H9 (cell line): ENCODE measurements at regions not wholly inside any gene's neighbourhood (a gene's known extent, or its start where the extent isn't known, plus 50 kb on each side); places are given as distances from the start of the nearest gene placed in this dataset.

Source experiments
- DNase-seq: peaks from one replicate; pipeline ENCODE4 v3.0.0-alpha.2; 2017
- H2AFZ ChIP-seq: one replicate; pipeline ENCODE4 v1.6.1; 2013; ENCODE audit warnings: mild to moderate bottlenecking, low read length, control low read depth, moderate library complexity
- H2AK5ac ChIP-seq: 2 replicates; pipeline ENCODE4 v1.6.1; 2013; ENCODE audit warnings: low read length, control low read depth, mixed read lengths; ENCODE audit not compliant: insufficient read length
- H2BK120ac ChIP-seq: one replicate; pipeline ENCODE4 v1.6.1; 2013; ENCODE audit warnings: low read depth, mild to moderate bottlenecking, low read length, control low read depth, inconsistent platforms; ENCODE audit not compliant: poor library complexity, severe bottlenecking
- H2BK12ac ChIP-seq: 2 replicates; pipeline ENCODE4 v1.6.1; 2013; ENCODE audit warnings: low read length, control low read depth, mixed read lengths, low read depth; ENCODE audit not compliant: insufficient read length
- H2BK15ac ChIP-seq: 2 replicates; pipeline ENCODE4 v1.6.1; 2013; ENCODE audit warnings: low read depth, low read length, control low read depth
- H2BK20ac ChIP-seq: one replicate; pipeline ENCODE4 v1.6.1; 2013; ENCODE audit warnings: low read depth, mild to moderate bottlenecking, low read length, control low read depth, inconsistent platforms; ENCODE audit not compliant: poor library complexity, severe bottlenecking
- H2BK5ac ChIP-seq: 2 replicates; pipeline ENCODE4 v1.6.1; 2013; ENCODE audit warnings: low read length, control low read depth, mixed read lengths; ENCODE audit not compliant: insufficient read length
- H3K14ac ChIP-seq: 2 replicates; pipeline ENCODE4 v1.6.1; 2013; ENCODE audit warnings: low read length, control low read depth; ENCODE audit not compliant: insufficient read depth
- H3K18ac ChIP-seq: 2 replicates; pipeline ENCODE4 v1.6.1; 2013; ENCODE audit warnings: low read depth, mild to moderate bottlenecking, mixed read lengths, low read length, control low read depth; ENCODE audit not compliant: insufficient read length
- H3K23ac ChIP-seq: 2 replicates; pipeline ENCODE4 v1.6.1; 2013; ENCODE audit warnings: low read length, control low read depth, mixed read lengths, low read depth; ENCODE audit not compliant: insufficient read length
- H3K23me2 ChIP-seq: 2 replicates; pipeline ENCODE4 v1.6.1; 2013; ENCODE audit warnings: low read depth, mild to moderate bottlenecking, mixed read lengths, low read length, control low read depth; ENCODE audit not compliant: insufficient read length, poor library complexity, severe bottlenecking
- H3K27ac ChIP-seq: 2 replicates; pipeline ENCODE4 v1.5.1; 2013; ENCODE audit warnings: low read length, control low read depth, mixed read lengths, low read depth; ENCODE audit not compliant: insufficient read length
- H3K27me3 ChIP-seq: 2 replicates; pipeline ENCODE4 v1.6.1; 2013; ENCODE audit warnings: low read length, control low read depth, inconsistent platforms; ENCODE audit not compliant: insufficient read depth
- H3K4ac ChIP-seq: 2 replicates; pipeline ENCODE4 v1.6.1; 2013; ENCODE audit warnings: low read depth, mild to moderate bottlenecking, control low read depth, inconsistent platforms, low read length, moderate library complexity
- H3K4me1 ChIP-seq: 2 replicates; pipeline ENCODE4 v1.6.1; 2013; ENCODE audit warnings: low read length, control low read depth, inconsistent platforms; ENCODE audit not compliant: insufficient read depth
- H3K4me2 ChIP-seq: 2 replicates; pipeline ENCODE4 v1.6.1; 2013; ENCODE audit warnings: low read length, control low read depth, mixed read lengths; ENCODE audit not compliant: insufficient read length, insufficient read depth
- H3K56ac ChIP-seq: 2 replicates; pipeline ENCODE4 v1.6.1; 2013; ENCODE audit warnings: low read depth, mild to moderate bottlenecking, mixed read lengths, low read length, control low read depth; ENCODE audit not compliant: insufficient read length
- H3K79me1 ChIP-seq: 2 replicates; pipeline ENCODE4 v1.6.1; 2013; ENCODE audit warnings: low read depth, mild to moderate bottlenecking, moderate library complexity, low read length, control low read depth, inconsistent platforms; ENCODE audit not compliant: insufficient read depth, poor library complexity, severe bottlenecking
- H3K79me2 ChIP-seq: 2 replicates; pipeline ENCODE4 v1.6.1; 2013; ENCODE audit warnings: low read length, control low read depth, inconsistent platforms; ENCODE audit not compliant: insufficient read depth
- H3K9ac ChIP-seq: 2 replicates; pipeline ENCODE4 v1.6.1; 2013; ENCODE audit warnings: low read length, control low read depth, mixed read lengths; ENCODE audit not compliant: insufficient read length; ENCODE audit errors: extremely low read depth
- H3K9me3 ChIP-seq: one replicate; pipeline ENCODE4 v1.6.1; 2013; ENCODE audit warnings: low read depth, low read length, inconsistent platforms; ENCODE audit not compliant: control insufficient read depth
- H3T11ph ChIP-seq: one replicate; pipeline ENCODE4 v1.6.1; 2013; ENCODE audit warnings: mild to moderate bottlenecking, low read length, control low read depth, inconsistent platforms
- H4K20me1 ChIP-seq: one replicate; pipeline ENCODE4 v1.6.1; 2013; ENCODE audit not compliant: control insufficient read depth, insufficient read length, insufficient read depth
- H4K5ac ChIP-seq: 2 replicates; pipeline ENCODE4 v1.6.1; 2013; ENCODE audit warnings: low read depth, mild to moderate bottlenecking, mixed read lengths, low read length, control low read depth; ENCODE audit not compliant: insufficient read length
- H4K8ac ChIP-seq: replicated peaks from 2 replicates; pipeline ENCODE4 v1.6.1; 2013; ENCODE audit warnings: low read length, control low read depth, mixed read lengths, low read depth; ENCODE audit not compliant: insufficient read length
- H4K91ac ChIP-seq: 2 replicates; pipeline ENCODE4 v1.6.1; 2013; ENCODE audit warnings: low read depth, mild to moderate bottlenecking, moderate library complexity, mixed read lengths, low read length, control low read depth; ENCODE audit not compliant: insufficient read length
- H3K27ac Mint-ChIP-seq, 3 experiments: 2 replicates in 2 of 3; 3 replicates in 1 of 3; pipeline ENCODE4 v1.8.0; 2020 to 2021; ENCODE audit warnings: mixed read lengths in 3 of 3, mild to moderate bottlenecking in 1 of 3, moderate library complexity in 1 of 3
- H3K27me3 Mint-ChIP-seq: 2 replicates; pipeline ENCODE4 v1.8.0; 2021; ENCODE audit warnings: low read depth, mild to moderate bottlenecking, moderate library complexity, mixed read lengths
- H3K36me3 Mint-ChIP-seq, 3 experiments: 2 replicates in 2 of 3; 3 replicates in 1 of 3; pipeline ENCODE4 v1.8.0; 2020 to 2021; ENCODE audit warnings: low read depth in 3 of 3, mixed read lengths in 3 of 3; ENCODE audit not compliant: insufficient read depth in 1 of 3
- H3K4me1 Mint-ChIP-seq, 2 experiments: 2 replicates each; pipeline ENCODE4 v1.8.0; 2020; ENCODE audit warnings: mixed read lengths in 2 of 2
- H3K4me3 Mint-ChIP-seq, 2 experiments: 2 replicates in 1 of 2; 3 replicates in 1 of 2; pipeline ENCODE4 v1.8.0; 2020 to 2021; ENCODE audit warnings: mild to moderate bottlenecking in 2 of 2, mixed read lengths in 2 of 2, moderate library complexity in 1 of 2
- H3K9me3 Mint-ChIP-seq, 2 experiments: 2 replicates in 1 of 2; 3 replicates in 1 of 2; pipeline ENCODE4 v1.8.0; 2020; ENCODE audit warnings: mild to moderate bottlenecking in 2 of 2, mixed read lengths in 2 of 2, moderate library complexity in 1 of 2
- TF ChIP-seq, protein P1 (sequence below): fragments of 200-600 bp; sonication (generic); conservative IDR thresholded peaks from 3 replicates; pipeline ENCODE4 v1.8.0; 2021; ENCODE audit warnings: antibody characterized with exemption, mild to moderate bottlenecking

DNA sequence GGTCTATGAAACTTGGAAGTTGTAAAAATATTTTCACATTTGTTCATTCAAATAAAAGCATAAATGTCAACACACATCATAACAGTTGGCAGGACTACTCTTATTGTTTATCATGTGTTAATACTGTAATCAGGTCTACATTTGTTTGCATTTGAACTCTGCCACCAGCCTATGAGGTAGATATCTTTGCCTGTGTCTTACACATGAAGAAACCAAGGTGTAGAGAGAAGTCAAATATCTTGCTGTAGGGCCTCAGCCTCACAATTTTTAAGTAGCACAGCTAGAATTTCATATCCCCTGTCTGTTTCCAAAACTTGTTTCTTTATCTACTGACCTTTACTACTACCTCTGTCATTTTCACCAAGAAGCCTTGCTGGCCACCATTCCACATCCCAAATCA is 161.9 kb downstream of the ZIC4 start:
- Histone ChIP-seq H3K56ac (no peak overlapping the region), H3K27me3 (no peaks in the 10 kb centered on the region), H3K27ac (no peak overlapping the region), H2BK5ac (no peak overlapping the region), H2AK5ac (no peak overlapping the region), H4K8ac (no peak overlapping the region), H3K23ac (no peak overlapping the region), H3K4me1 (no peaks in the 10 kb centered on the region), H3K18ac (no peak overlapping the region), H2BK20ac (no peak overlapping the region), H2AFZ (no peak overlapping the region), H4K91ac (no peak overlapping the region), H3T11ph (no peak overlapping the region), H2BK12ac (no peak overlapping the region), H3K9me3 (no peaks in the 10 kb centered on the region), H3K4me2 (no peak overlapping the region), H2BK15ac (no peak overlapping the region), H3K9ac (no peak overlapping the region), H3K79me2 (no peaks in the 10 kb centered on the region), H3K79me1 (no peaks in the 10 kb centered on the region), H2BK120ac (no peak overlapping the region), H3K23me2 (no peaks in the 10 kb centered on the region), H4K5ac (no peak overlapping the region), H4K20me1 (no peaks in the 10 kb centered on the region), H3K14ac (no peak overlapping the region), H3K4ac (no peak overlapping the region)
- TF ChIP-seq, protein P1, sequence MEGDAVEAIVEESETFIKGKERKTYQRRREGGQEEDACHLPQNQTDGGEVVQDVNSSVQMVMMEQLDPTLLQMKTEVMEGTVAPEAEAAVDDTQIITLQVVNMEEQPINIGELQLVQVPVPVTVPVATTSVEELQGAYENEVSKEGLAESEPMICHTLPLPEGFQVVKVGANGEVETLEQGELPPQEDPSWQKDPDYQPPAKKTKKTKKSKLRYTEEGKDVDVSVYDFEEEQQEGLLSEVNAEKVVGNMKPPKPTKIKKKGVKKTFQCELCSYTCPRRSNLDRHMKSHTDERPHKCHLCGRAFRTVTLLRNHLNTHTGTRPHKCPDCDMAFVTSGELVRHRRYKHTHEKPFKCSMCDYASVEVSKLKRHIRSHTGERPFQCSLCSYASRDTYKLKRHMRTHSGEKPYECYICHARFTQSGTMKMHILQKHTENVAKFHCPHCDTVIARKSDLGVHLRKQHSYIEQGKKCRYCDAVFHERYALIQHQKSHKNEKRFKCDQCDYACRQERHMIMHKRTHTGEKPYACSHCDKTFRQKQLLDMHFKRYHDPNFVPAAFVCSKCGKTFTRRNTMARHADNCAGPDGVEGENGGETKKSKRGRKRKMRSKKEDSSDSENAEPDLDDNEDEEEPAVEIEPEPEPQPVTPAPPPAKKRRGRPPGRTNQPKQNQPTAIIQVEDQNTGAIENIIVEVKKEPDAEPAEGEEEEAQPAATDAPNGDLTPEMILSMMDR = no peak
- no peaks in the 10 kb centered on the region for H3K9me3 Mint-ChIP-seq
- no peak for DNase-seq
- no peaks in the 10 kb centered on the region for H3K36me3 Mint-ChIP-seq
- no peak overlapping the region; a peak in 1 of 7 replicates for H3K27ac Mint-ChIP-seq
- H3K4me3 Mint-ChIP-seq = no peak overlapping the region
- no peaks in the 10 kb centered on the region for H3K27me3 Mint-ChIP-seq
- H3K4me1 Mint-ChIP-seq = peaks cover 8 to 9% of the 10 kb centered on the region in 2 experiments
